ENCODE measurements at regions not wholly inside any gene's neighbourhood (a gene's known extent, or its start where the extent isn't known, plus 50 kb on each side); places are given as distances from the start of the nearest gene placed in this dataset.

DNA sequence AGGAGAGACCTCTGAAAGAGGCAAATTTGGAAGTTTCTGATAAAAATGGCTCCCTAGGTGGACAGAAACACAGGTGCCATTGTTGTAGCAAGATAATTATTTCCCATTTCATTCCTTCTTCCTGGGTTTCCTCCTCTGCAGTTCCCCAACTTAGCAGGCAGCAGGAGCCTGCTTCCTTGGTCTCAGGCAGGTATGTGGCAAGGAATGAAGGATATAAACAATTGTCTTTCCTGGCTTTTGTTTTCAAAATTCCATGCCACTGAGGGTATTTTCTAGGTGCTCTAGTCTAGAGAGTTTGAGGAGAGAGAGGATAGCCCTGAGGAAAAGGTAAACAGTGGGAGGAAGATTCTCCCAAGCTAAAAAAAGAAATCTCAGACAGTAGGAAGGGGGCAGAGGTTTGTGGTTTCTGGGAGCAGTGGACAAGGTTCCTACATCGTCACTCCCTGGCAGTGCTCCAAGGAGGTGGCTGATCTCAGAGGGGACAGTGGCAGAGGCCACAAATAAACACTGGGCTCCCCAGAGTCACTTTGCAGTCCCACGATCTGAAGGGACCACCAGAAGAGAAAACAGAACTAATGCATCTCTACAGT, 82.6 kb upstream of the IGF1 start:
- Mint-ChIP-seq H3K27me3 (ENCODE audit: insufficient read depth) (no peaks in the 10 kb centered on the region), H3K27ac (no peak overlapping the region), H3K4me1 (ENCODE audit: low read depth) (no peaks in the 10 kb centered on the region), H3K4me3 (no peak overlapping the region), H3K9me3 (no peaks in the 10 kb centered on the region), H3K36me3 (ENCODE audit: low read depth) (no peaks in the 10 kb centered on the region)
- no peak for DNase-seq (ENCODE audit: low spot score)
- intact Hi-C loops (cut with micrococcal nuclease): no loop called here

DNA sequence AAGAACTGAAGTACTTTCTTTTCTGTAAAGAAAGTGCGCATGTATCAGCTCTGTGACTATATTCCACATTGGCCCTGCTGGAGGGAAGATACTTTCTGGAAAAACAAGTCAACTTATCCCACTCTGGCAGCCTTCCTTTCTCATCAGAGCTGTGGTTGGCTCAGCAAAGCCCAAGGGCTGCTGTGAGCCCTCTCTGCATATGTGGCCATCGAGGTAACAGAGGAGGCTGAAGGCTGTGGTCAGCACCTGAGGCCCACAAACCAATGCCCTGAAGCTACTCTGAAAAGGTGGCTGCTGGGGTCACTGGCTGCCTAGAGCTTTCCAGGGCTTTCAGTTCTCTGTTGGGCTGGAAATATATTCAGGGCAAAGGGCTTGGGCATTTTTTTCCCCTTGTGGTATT, 70.8 kb upstream of the IGF1 start:
- Mint-ChIP-seq H3K4me1 (ENCODE audit: low read depth) (no peaks in the 10 kb centered on the region), H3K36me3 (ENCODE audit: low read depth) (no peaks in the 10 kb centered on the region), H3K9me3 (no peaks in the 10 kb centered on the region), H3K27me3 (ENCODE audit: insufficient read depth) (peaks cover 16% of the 10 kb centered on the region), H3K27ac (no peak overlapping the region), H3K4me3 (no peak overlapping the region)
- intact Hi-C loops (cut with micrococcal nuclease): no loop called here
- no peak for DNase-seq (ENCODE audit: low spot score)

DNA sequence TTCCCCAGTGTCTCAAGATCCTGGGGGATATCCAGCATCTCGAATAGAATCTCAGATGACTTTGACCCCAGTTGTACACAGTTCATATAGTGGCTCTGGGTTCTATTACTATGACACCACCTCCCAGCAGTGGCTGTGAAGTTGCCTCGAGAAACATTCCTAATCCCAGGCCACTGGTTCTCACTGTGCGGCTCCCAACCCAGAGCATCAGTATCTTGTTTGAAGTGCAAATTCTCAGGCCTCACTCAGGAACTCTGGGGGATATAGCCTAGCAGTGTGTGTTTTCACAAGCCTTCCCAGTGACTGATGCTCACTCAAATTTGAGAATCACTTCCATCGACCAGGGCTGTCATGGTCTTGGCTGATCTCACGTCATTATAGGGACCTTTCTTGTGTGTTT, 69.3 kb upstream of the IGF1 start:
- intact Hi-C loops (cut with micrococcal nuclease): no loop called here
- Mint-ChIP-seq H3K27me3 (ENCODE audit: insufficient read depth) (peaks cover 16% of the 10 kb centered on the region), H3K4me1 (ENCODE audit: low read depth) (no peaks in the 10 kb centered on the region), H3K36me3 (ENCODE audit: low read depth) (no peaks in the 10 kb centered on the region), H3K9me3 (no peaks in the 10 kb centered on the region), H3K4me3 (no peak overlapping the region), H3K27ac (no peak overlapping the region)
- DNase-seq (ENCODE audit: low spot score): no peak

DNA sequence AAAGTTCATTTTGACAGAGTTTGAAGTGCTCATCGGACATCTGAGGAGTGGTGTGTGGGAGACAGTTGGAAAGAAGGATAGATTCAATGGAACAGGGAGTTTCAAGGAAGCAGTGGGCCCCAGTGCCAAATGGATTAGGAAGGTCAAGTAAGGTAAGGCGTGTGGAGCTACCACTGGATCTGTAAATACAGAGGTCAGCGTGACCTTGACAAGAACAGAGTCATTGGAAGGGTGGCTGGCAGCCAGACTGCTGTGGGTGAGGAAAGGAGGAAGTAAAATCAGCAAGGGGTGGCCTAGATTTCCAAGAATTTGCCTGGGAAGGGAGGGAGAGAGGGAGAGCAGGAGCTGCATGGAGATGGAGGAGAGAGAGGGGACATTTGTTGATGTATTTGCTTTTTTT, 68.2 kb upstream of the IGF1 start:
- H3K36me3 Mint-ChIP-seq (ENCODE audit: low read depth): no peaks in the 10 kb centered on the region
- peaks cover 4% of the 10 kb centered on the region for H3K4me1 Mint-ChIP-seq (ENCODE audit: low read depth)
- no peak overlapping the region for H3K4me3 Mint-ChIP-seq
- H3K27me3 Mint-ChIP-seq (ENCODE audit: insufficient read depth): peaks cover 9% of the 10 kb centered on the region
- intact Hi-C loops (cut with micrococcal nuclease): no loop called here
- DNase-seq (ENCODE audit: low spot score): no peak
- no peak overlapping the region for H3K27ac Mint-ChIP-seq
- no peaks in the 10 kb centered on the region for H3K9me3 Mint-ChIP-seq

DNA sequence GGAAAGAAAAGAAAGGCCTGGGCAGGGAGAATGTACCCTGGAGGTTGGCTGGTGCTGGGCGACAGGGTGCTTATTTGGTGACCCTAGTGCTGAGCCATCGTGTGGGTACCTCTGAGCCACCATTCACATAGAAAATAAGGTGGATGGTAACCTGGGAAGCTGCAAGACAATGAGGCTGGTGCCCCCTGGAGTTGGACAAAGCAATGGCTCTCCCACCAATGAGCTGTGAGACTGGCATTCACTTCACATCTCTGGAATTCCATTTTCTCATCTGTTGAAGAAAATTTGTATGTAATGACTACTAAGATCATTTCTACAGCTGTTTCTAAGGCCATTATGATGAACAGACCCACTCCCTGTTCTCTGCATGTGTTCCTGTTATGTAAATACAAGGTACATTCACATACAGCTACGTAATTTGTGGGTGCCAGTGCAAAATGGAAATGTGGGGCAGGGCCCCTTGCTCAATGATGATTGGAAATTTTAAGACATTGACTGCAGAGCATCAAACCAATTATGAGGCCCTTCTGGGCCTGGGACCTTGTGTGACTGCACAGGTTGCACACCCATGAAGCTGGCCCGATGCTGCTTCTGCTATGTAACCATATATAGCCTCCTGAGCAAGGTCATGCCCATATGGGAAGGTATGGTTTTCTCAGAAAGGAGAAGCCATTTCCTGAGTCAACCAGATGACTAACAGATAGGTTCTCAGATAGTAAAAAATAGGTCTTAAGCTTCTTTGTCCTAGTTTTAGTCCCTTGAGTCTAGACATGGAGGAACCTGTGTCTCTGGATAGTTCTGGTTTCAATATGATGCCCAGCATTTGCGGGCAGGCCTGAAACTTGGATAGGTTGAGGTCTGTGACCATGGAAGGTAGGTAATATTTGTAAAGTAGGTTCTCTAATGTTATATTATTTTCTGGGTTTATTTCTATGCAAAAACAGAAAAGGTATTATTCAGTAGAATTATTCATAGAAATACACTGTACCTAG, 63.4 kb upstream of the IGF1 start:
- Mint-ChIP-seq H3K4me3 (no peak overlapping the region), H3K36me3 (ENCODE audit: low read depth) (no peaks in the 10 kb centered on the region), H3K9me3 (no peaks in the 10 kb centered on the region), H3K27ac (no peak overlapping the region), H3K27me3 (ENCODE audit: insufficient read depth) (peaks cover 8% of the 10 kb centered on the region), H3K4me1 (ENCODE audit: low read depth) (peaks cover 4% of the 10 kb centered on the region)
- intact Hi-C loops (cut with micrococcal nuclease): loop anchor here (5.0 kb wide), 1 partner anchor 241 kb away; no protein-coding TSS in a partner anchor
- DNase-seq (ENCODE audit: low spot score): no peak

DNA sequence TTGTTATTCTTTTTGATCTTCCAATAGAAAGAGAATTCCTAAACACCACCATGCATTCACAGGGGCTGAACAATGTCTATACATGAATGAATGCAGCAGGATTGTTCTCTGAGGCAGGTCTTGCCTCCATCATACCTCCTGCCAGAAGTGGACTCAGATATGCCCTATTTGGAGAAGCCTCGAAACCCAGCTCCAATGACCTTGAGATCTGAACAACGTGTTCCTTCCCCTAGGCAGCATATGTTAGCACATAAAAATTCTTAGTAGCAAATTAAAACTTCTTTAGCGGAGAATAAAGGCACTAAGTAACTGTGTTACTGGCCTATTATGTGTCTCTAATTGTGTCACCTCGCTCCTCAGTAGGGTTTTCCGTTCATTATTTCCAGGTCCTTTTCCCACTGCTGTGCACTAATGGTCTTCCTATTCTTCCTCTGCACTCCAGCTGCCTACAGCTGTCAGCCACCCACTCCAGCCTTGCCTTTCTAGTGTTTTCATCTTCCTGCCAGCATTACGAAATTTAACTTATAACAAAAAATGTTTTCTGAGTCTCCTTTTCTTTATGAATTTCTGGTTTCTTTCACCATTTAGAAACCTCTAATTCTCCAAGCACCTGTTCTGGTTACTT, 62.6 kb upstream of the IGF1 start:
- no peak overlapping the region for H3K4me3 Mint-ChIP-seq
- H3K36me3 Mint-ChIP-seq (ENCODE audit: low read depth): no peaks in the 10 kb centered on the region
- no peak overlapping the region for H3K27ac Mint-ChIP-seq
- H3K4me1 Mint-ChIP-seq (ENCODE audit: low read depth): peaks cover 4% of the 10 kb centered on the region
- H3K27me3 Mint-ChIP-seq (ENCODE audit: insufficient read depth): peaks cover 8% of the 10 kb centered on the region
- no peaks in the 10 kb centered on the region for H3K9me3 Mint-ChIP-seq
- DNase-seq (ENCODE audit: low spot score): no peak
- intact Hi-C loops (cut with micrococcal nuclease): loop anchor here (5.0 kb wide), 1 partner anchor 241 kb away; no protein-coding TSS in a partner anchor

DNA sequence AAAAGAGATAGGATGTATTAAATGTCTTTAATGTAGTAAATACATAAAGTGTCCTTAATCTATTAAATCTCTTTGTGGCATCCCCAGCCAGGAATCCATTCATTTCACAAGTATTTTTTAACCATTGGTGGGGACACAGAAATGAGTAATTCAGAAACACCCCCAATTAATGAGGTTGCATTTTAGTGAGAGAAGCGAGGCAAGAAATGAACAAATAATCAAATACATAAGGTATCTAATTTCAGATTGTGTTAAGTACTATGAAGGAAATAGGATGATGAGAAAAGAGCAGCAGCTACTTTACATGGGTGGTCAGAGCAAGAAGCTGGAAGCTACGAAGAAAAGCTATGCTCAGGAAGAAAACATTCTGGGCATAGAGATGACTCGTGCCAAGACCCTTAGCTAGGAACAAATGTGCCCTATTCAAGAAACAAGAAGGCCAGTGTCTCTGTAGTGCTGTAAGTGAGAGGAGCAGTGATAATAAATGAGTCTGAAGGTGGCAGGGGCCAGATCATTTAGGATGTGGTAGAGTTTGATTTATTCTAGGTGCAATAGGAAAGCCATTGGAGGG, 60.5 kb upstream of the IGF1 start:
- Mint-ChIP-seq H3K36me3 (ENCODE audit: low read depth) (no peaks in the 10 kb centered on the region), H3K27ac (no peak overlapping the region), H3K4me1 (ENCODE audit: low read depth) (peaks cover 4% of the 10 kb centered on the region), H3K27me3 (ENCODE audit: insufficient read depth) (peaks cover 4% of the 10 kb centered on the region), H3K4me3 (no peak overlapping the region), H3K9me3 (no peaks in the 10 kb centered on the region)
- intact Hi-C loops (cut with micrococcal nuclease): loop anchor here (5.0 kb wide), 1 partner anchor 239 kb away; no protein-coding TSS in a partner anchor
- no peak for DNase-seq (ENCODE audit: low spot score)

DNA sequence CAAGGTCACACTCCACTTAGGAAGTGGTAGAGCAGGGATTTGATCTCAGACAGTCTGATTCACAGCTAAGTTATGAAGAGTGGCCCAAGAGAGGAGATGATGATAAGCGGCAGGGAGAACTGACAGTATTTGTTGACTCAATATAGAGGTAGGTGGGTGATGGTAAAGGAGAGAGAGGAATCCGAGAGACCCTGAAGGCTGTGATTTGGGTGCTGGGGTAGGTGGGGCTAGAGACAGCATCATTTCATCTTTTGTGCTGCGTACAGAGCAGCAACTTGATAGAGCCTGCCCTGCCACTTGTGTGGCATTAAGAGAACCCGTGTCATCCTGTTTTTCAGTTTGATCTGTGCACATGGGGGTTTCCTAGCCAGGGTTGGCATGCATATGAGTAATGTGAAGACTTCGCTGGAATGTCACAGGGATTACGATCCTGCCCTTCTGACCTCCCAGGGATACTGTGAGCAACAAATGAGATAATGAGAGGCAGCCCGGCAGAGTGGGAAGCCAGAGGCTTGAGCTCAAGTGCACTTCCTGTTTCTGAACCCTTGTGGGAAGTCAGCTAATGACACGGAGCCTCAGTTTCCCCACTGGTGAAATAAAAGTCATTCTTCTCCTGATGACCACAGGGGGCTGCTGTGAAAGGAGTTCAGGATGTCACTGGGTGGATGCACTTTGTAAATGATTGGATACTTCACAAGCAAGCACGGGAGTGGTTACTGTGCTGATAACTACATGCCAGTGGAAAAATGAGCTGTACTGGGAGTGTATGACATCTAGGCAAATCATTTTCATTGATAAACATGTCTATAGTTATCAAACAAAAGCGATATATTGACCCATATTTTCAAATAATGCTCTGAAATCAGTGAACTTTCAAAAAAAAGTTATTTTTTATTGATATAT, 59.5 kb upstream of the IGF1 start:
- DNase-seq (ENCODE audit: low spot score): no peak
- H3K27ac Mint-ChIP-seq: no peak overlapping the region
- H3K9me3 Mint-ChIP-seq: no peaks in the 10 kb centered on the region
- peaks cover 4% of the 10 kb centered on the region for H3K4me1 Mint-ChIP-seq (ENCODE audit: low read depth)
- peaks cover 4% of the 10 kb centered on the region for H3K27me3 Mint-ChIP-seq (ENCODE audit: insufficient read depth)
- no peaks in the 10 kb centered on the region for H3K36me3 Mint-ChIP-seq (ENCODE audit: low read depth)
- no peak overlapping the region for H3K4me3 Mint-ChIP-seq
- intact Hi-C loops (cut with micrococcal nuclease): loop anchor here (5.0 kb wide), 1 partner anchor 238 kb away; no protein-coding TSS in a partner anchor

DNA sequence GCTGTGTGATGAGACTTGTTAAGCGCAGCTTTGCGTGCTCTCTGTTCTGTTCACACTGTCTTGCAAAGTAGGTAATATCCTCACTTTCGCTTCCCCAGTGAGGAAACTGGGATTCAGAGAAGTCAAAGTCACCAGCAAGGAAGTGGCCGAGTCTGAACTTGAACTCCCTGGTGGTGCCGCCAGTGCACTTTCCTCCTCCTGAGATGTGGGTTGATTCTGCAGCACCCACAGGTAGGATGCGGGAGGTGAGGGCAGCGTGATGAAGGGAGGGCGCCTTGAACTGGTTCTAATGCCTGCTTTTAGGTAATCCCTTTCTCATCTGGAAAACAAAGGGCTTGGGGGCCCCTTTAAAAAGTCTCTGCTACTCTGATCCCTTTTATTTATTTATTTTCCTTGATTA, 54.9 kb upstream of the IGF1 start:
- intact Hi-C loops (cut with micrococcal nuclease): no loop called here
- Mint-ChIP-seq H3K4me3 (no peak overlapping the region), H3K36me3 (ENCODE audit: low read depth) (no peaks in the 10 kb centered on the region), H3K27me3 (ENCODE audit: insufficient read depth) (peaks cover 4% of the 10 kb centered on the region), H3K27ac (no peak overlapping the region), H3K4me1 (ENCODE audit: low read depth) (no peaks in the 10 kb centered on the region), H3K9me3 (no peaks in the 10 kb centered on the region)
- DNase-seq (ENCODE audit: low spot score): no peak

DNA sequence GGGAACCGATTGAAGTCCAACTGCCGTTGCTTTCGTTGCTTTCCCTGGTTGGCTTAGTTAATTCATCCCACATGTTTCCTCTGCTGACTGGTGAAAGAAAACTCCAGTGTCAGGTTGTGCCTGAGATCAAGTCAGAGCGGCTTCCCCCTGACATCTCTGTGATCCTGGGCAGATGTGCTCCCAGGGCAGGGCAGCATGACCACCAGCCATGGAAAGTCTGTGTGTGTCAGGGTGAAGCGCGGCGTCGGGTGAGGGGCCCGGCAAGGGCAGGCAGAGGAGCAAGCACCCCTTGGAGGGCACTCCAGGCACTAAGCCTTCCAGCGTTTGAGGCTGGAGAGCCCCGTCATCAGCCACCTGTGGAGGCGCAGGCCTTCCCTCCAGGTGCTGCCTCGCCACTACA, 54.5 kb upstream of the IGF1 start:
- H3K9me3 Mint-ChIP-seq: no peaks in the 10 kb centered on the region
- H3K4me1 Mint-ChIP-seq (ENCODE audit: low read depth): no peaks in the 10 kb centered on the region
- no peak for DNase-seq (ENCODE audit: low spot score)
- no peak overlapping the region for H3K4me3 Mint-ChIP-seq
- peaks cover 4% of the 10 kb centered on the region for H3K27me3 Mint-ChIP-seq (ENCODE audit: insufficient read depth)
- no peaks in the 10 kb centered on the region for H3K36me3 Mint-ChIP-seq (ENCODE audit: low read depth)
- intact Hi-C loops (cut with micrococcal nuclease): no loop called here
- H3K27ac Mint-ChIP-seq: no peak overlapping the region

DNA sequence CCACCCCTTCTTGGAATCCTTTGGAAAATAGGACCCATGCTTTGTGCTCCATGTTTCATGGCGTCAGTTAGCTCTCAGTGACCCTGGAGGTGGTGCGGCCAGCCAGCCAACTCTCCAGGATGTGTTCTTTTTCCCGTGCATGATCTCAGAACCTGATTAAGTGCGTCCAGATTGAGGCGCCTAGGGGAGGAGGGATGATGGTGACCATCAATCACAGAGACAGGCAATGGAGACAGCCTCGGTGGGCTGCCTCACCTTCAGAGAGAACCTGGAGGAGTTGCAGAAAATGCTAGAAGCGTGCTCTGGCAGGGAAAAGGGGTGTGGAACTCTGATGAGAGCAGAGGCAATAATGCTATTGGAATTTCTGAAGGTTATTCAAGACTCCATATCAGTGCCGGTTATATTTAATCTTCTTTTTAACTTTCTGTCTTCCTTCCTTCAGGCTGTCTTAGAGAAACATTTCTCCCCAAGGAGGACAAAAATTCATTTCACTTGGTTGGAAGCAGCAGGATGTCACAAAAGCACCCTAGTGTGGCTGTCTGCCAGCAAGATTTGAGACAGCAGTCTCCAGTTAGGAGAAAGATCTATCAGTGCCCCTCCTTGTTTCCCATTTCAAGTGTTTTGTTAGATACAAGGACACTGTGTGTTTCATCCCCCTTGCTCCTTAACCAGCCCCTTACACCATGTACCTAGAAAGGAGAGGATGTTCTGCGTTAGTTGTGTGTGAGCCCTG, 53.3 kb upstream of the IGF1 start:
- DNase-seq (ENCODE audit: low spot score): no peak
- intact Hi-C loops (cut with micrococcal nuclease): no loop called here
- no peak overlapping the region for H3K4me3 Mint-ChIP-seq
- no peak overlapping the region for H3K27ac Mint-ChIP-seq
- H3K4me1 Mint-ChIP-seq (ENCODE audit: low read depth): no peaks in the 10 kb centered on the region
- H3K27me3 Mint-ChIP-seq (ENCODE audit: insufficient read depth): peaks cover 2% of the 10 kb centered on the region
- H3K9me3 Mint-ChIP-seq: no peaks in the 10 kb centered on the region
- H3K36me3 Mint-ChIP-seq (ENCODE audit: low read depth): no peaks in the 10 kb centered on the region

All from activated T-helper 1 cell treated with anti-CD3 and anti-CD28 coated beads, Interleukin-12 subunit alpha, Interleukin-12 subunit beta, Interleukin-2, Interleukin-4 antibody, amounts not matched to agents 30 ng/mL and 10 ng/mL and 1 ng/mL, durations not matched to agents 14 hours and 24 hours and 36 hours (primary cell).